D721Med (cell line): ENCODE measurements at regions not wholly inside any gene's neighbourhood (a gene's known extent, or its start where the extent isn't known, plus 50 kb on each side); places are given as distances from the start of the nearest gene placed in this dataset.

Experiments
- DNase-seq: peaks from one replicate; pipeline ENCODE4 v3.0.0; 2011; ENCODE audit warnings: low spot score; ENCODE audit not compliant: insufficient read length
- FAIRE-seq: peaks from 2 replicates; lab custom pipeline; 2011; peaks lifted over from hg19 to GRCh38; lab: Jason Lieb, UNC
- TF ChIP-seq, protein P1 (sequence below): IDR thresholded peaks from 2 replicates; pipeline ENCODE4 v1.5.1; 2012; ENCODE audit warnings: mild to moderate bottlenecking, control low read depth; ENCODE audit not compliant: insufficient read depth; ENCODE audit errors: missing control alignments

DNA sequence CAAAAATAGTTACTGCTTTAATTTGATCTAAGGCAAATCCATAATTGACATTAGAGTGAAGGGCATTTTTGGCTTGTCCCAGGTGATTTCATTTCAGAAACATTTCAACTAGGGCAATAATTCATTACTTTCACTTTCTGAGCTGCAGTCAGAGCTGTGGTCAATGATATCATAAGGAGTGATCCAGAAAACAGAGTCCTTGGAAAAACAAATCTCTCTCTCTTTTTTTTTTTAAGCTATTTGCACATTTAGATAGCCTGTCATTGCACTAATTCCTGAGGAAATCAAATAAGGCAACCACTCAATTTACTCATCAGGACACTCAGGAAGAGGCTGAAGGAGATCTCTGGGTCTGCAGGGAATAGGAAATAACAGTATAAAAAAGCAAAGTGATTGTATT lies 269.5 kb upstream of the LRRC3B start:
- no peak for FAIRE-seq
- DNase-seq, result no peak
- TF ChIP-seq, protein P1, sequence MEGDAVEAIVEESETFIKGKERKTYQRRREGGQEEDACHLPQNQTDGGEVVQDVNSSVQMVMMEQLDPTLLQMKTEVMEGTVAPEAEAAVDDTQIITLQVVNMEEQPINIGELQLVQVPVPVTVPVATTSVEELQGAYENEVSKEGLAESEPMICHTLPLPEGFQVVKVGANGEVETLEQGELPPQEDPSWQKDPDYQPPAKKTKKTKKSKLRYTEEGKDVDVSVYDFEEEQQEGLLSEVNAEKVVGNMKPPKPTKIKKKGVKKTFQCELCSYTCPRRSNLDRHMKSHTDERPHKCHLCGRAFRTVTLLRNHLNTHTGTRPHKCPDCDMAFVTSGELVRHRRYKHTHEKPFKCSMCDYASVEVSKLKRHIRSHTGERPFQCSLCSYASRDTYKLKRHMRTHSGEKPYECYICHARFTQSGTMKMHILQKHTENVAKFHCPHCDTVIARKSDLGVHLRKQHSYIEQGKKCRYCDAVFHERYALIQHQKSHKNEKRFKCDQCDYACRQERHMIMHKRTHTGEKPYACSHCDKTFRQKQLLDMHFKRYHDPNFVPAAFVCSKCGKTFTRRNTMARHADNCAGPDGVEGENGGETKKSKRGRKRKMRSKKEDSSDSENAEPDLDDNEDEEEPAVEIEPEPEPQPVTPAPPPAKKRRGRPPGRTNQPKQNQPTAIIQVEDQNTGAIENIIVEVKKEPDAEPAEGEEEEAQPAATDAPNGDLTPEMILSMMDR, result no peak

GRCh38 chr3:26358405-26358804 lies 264.2 kb upstream of the LRRC3B start:
- DNase-seq (no peak), FAIRE-seq (no peak)
- TF ChIP-seq, protein P1, result no peak

DNA sequence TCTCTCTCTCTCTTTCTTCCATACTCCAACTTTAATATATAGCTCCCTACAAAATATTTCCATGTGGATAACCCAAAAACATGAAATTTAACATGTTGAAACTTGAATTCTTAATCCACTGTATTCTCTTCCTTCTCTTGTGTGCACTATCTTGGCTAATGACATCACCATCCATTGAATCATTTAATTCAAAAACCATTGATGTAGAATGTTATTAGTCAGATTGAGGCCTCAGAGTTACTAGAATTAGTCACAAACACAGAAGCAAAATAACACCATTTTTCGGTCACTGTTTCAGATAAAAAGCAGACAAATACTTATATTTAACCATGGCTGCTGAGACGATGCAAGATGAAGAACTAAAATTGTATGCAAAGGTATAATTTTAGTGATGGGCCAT lies 256.9 kb upstream of the LRRC3B start:
- TF ChIP-seq, protein P1, result no peak
- FAIRE-seq, result no peak
- no peak for DNase-seq

GRCh38 chr3:26368312-26368711 lies 254.3 kb upstream of the LRRC3B start:
- DNase-seq (no peak), FAIRE-seq (no peak)
- TF ChIP-seq, protein P1, result no peak

DNA sequence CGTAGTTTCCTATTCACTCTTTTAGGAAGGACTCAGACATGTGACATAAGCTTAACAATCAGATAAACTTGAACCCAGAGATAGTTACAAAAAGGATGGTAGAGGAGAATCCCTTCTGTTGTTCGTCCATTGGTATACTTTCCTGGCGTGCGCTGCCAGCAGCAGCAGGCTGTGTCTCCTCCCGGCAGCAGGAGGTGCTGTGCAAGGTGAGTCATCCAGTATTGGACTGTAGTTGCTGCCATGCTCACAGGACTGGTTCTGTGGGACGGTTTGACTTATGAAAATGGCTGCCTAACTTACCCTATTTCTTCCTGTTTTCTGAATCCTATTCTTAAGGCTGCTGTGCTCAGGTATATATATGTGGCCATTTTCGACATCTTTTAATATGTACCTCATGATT lies 253.4 kb upstream of the LRRC3B start:
- TF ChIP-seq, protein P1, result no peak
- FAIRE-seq (no peak), DNase-seq (no peak)

DNA sequence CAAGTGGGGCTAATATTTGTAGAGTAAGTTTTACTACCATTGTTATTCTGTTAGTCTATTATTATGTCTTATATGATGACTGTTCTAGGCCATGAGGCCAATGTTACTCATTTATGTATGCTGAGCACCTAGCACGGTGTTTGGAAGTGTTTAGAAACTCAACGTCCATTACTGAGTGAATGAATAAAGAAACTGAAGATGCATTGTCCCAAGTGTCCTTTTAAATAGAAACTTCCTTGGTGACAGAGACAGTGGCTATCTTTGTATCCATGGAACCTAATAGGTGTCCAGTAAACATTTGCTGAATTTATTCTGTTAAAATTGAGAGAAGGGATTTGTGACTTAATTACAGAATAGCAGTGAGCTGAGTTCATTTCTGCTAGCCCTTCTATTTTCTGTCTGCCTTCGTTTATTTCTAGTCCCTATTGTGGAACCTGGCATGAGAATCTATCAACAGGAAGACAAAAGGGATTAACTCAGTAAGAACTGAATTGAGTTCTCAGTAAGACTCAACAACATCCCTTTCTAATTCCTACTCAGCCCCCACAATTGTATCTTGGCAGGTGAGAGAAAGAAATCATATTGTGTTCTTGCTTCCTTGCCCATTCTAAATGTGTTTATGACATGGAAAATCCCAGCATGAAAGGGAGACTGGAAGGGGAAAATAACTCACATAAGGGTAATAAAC lies 246.6 kb upstream of the LRRC3B start:
- TF ChIP-seq, protein P1, result no peak
- no peak for DNase-seq
- no peak for FAIRE-seq

DNA sequence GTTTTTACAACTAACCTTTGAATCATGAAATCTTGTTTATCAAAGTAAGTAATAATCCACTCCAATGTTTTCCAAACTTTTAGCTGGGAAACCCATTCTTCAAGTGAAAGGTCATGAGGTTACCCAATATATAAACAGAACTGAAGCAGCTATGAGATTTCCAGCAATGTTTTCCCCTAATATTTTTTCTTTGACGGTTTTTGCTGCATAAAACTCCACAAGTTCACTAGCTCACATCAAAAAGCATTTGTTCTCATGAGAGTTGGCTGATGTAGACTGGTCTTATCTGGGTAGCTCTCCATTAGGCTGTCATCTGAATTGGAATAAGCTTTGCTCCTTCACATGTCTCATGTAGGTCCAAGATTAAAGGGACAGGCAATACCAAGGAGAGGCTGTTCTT lies 241.2 kb upstream of the LRRC3B start:
- no peak for FAIRE-seq
- TF ChIP-seq, protein P1, result no peak
- no peak for DNase-seq
